PFSK-1 (cell line): ENCODE measurements at regions not wholly inside any gene's neighbourhood (a gene's known extent, or its start where the extent isn't known, plus 50 kb on each side); places are given as distances from the start of the nearest gene placed in this dataset.

ENCODE experiments used
- FOXP2 ChIP-seq: optimal IDR thresholded peaks from 2 replicates; pipeline ENCODE3; 2011; ENCODE audit warnings: borderline replicate concordance, control low read depth, inconsistent platforms; ENCODE audit not compliant: insufficient read depth; ENCODE audit errors: extremely low read length, extremely low read depth
- POLR2AphosphoS5 ChIP-seq: IDR thresholded peaks from 2 replicates; pipeline ENCODE4 v1.6.1; 2012; ENCODE audit warnings: low read depth, mild to moderate bottlenecking, control low read depth, low read length, moderate library complexity
- REST ChIP-seq, 2 experiments: IDR thresholded peaks; 2 replicates each; pipeline versions ENCODE4 v1.6.1 to v1.8.0; 2011 to 2012; ENCODE audit warnings: low read depth in 2 of 2, low read length in 2 of 2, control low read depth in 1 of 2, inconsistent platforms in 1 of 2, mild to moderate bottlenecking in 1 of 2, moderate library complexity in 1 of 2; ENCODE audit not compliant: insufficient read depth in 1 of 2
- SIN3A ChIP-seq: IDR thresholded peaks from 2 replicates; pipeline ENCODE4 v1.6.1; 2012; ENCODE audit warnings: mild to moderate bottlenecking, low read length, moderate library complexity, borderline replicate concordance; ENCODE audit not compliant: insufficient read depth
- TAF1 ChIP-seq: IDR thresholded peaks from 2 replicates; pipeline ENCODE4 v1.6.1; 2012; ENCODE audit warnings: low read length, control low read depth, borderline replicate concordance; ENCODE audit not compliant: insufficient read depth

- TF ChIP-seq POLR2AphosphoS5 (no peak), FOXP2 (no peak), REST (IDR thresholded peaks at IDR 0.05; ENCODE audit: insufficient read depth in 1 of 2, low read depth in 2 of 2, low read length in 2 of 2) (no peak), TAF1 (no peak), SIN3A (no peak)
Observed at GRCh38 chrX:15128861-15129260, 141.0 kb downstream of the ASB9 start.

DNA sequence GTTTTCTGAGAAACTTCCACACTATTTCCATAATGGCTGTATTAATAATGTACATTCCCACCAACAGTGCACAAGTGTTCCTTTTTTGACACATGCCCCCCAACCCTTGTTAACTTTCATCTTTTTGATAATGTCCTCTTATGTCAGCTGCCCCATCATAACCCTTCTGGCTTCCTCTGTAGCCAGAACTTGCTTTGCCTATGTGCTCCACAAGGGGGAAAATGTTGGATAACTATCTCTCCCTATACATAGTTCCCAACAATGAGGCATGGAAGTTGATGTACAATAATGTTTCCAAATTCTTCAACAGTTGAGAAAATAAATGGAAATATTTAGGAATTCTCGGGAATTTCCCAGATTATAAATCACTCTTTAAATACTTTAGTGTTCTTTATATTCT is 142.9 kb downstream of the ASB9 start:
- TF ChIP-seq TAF1 (no peak), POLR2AphosphoS5 (no peak), REST (IDR thresholded peaks at IDR 0.05; ENCODE audit: insufficient read depth in 1 of 2, low read depth in 2 of 2, low read length in 2 of 2) (no peak), FOXP2 (no peak), SIN3A (no peak)

DNA sequence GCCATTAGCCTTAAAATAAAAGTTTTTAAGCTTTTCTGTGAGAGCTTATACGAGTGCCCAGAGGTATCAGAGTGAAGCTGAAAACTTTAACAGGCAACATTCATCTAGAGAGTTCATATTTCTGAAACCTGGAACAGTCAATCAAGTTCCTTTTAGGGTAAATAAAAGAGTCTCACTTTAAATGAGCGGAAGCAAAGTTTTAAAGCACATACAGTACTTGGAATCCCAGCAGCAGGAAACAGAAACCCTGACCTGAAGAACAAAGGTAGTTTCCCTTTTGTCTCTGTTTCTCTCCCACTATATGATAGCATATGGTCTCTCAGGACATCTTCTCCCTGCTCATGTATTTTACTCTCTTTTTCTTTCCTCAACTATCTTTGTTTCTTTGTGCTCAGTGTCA is 153.0 kb downstream of the ASB9 start:
- TF ChIP-seq REST (IDR thresholded peaks at IDR 0.05; ENCODE audit: insufficient read depth in 1 of 2, low read depth in 2 of 2, low read length in 2 of 2), result no peak
- no peak for TF ChIP-seq TAF1
- no peak for TF ChIP-seq FOXP2
- no peak for TF ChIP-seq POLR2AphosphoS5
- no peak for TF ChIP-seq SIN3A

- no peak for TF ChIP-seq FOXP2
Observed at GRCh38 chrX:15114743-15115566, 154.9 kb downstream of the ASB9 start.

DNA sequence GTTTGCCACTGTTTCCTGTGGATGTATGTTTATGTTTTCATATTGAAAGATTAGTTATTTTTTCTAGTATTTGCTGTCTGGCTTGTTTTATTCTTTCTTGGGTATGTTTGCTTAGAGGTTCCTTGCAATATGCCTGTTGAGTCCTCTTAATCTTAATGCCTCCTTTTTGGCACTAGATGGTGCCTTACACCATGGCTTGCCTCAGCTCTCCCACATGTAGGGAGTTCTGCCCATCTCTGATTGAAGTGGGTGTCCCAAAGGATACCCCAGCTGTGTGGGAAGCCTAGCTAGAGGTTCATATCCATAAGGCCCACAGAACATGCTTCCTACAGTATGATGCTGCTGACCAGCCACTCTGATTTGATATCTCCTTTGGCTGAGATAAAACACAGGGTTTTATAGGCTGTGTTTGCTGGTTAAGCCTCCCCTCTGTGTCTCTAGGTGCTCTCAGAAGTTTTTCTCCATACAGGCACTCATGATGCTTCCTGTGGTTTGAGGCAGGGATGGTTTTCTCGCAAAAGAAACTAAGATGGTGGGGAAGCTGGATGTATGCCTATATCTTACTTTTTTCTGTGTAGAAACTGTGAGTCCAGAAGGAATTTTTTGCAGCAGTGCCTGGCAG is 162.4 kb downstream of the ASB9 start:
- no peak for TF ChIP-seq POLR2AphosphoS5
- TF ChIP-seq REST (IDR thresholded peaks at IDR 0.05; ENCODE audit: insufficient read depth in 1 of 2, low read depth in 2 of 2, low read length in 2 of 2), result no peak
- no peak for TF ChIP-seq FOXP2
- no peak for TF ChIP-seq SIN3A
- no peak for TF ChIP-seq TAF1
